ENCODE measurements at regions not wholly inside any gene's neighbourhood (a gene's known extent, or its start where the extent isn't known, plus 50 kb on each side); places are given as distances from the start of the nearest gene placed in this dataset.

DNA sequence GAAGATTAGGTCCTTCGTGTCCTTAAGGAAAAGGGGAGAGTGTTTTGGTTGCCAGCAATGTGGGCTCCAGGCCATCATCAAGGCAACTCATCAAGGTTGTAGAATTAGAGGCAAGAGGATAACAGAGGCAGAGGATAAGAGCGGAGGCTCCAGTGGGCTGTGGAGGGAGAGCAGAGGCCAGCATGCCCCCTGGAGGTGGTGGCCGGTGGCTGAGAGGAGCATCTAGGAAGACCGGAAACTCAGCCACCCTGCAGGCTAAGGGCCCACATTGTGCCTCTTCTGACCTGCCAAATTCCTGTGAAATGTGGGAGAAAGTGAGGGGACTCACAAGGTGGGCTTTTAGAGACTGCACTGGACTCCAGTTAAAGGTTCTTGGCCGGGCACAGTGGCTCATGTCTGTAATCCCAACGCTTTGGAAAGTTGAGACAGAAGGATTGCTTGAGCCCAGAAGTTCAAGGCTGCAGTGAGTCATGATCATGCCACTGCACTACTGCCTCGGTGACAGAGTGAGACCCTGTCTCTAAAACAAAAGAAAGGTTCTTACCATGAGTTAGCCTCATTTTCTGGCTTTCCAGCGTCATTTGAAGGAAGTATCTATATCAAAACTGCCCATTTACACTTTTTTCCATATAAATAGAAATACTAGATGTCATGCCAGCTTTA lies 62.7 kb upstream of the ADORA2B start:
- TF ChIP-seq, protein P1, sequence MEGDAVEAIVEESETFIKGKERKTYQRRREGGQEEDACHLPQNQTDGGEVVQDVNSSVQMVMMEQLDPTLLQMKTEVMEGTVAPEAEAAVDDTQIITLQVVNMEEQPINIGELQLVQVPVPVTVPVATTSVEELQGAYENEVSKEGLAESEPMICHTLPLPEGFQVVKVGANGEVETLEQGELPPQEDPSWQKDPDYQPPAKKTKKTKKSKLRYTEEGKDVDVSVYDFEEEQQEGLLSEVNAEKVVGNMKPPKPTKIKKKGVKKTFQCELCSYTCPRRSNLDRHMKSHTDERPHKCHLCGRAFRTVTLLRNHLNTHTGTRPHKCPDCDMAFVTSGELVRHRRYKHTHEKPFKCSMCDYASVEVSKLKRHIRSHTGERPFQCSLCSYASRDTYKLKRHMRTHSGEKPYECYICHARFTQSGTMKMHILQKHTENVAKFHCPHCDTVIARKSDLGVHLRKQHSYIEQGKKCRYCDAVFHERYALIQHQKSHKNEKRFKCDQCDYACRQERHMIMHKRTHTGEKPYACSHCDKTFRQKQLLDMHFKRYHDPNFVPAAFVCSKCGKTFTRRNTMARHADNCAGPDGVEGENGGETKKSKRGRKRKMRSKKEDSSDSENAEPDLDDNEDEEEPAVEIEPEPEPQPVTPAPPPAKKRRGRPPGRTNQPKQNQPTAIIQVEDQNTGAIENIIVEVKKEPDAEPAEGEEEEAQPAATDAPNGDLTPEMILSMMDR (IDR thresholded peaks at IDR 0.05) = no peak
- no peak for TF ChIP-seq EP300 (IDR thresholded peaks at IDR 0.05)
- no peak for TF ChIP-seq POLR2AphosphoS5 (IDR thresholded peaks at IDR 0.05)
